HCT116 (cell line): ENCODE measurements at regions not wholly inside any gene's neighbourhood (a gene's known extent, or its start where the extent isn't known, plus 50 kb on each side); places are given as distances from the start of the nearest gene placed in this dataset.

ENCODE experiments used
- ATAC-seq: fragments of 200-7000 bp; cut with Tn5 transposase; 2 replicates; pipeline ENCODE4 v1.9.1; 2020; ENCODE audit warnings: mild to moderate bottlenecking, moderate library complexity
- BruUV-seq: library from RNA; stranded (reverse); fragments of 400-500 nt; replicated peaks from 2 replicates; lab custom pipeline; 2021; lab: Mats Ljungman, UMichigan
- CTCF ChIA-PET: fragments of 300-600 bp; sonication (Branson Sonifier 250); formaldehyde crosslinking; loops from one replicate; lab custom pipeline; 2021; ENCODE audit warnings: antibody characterized with exemption; lab: Charles Lee
- POLR2A ChIA-PET: fragments of 300-600, 350-600 bp; sonication (Branson Sonifier 250); formaldehyde crosslinking; loops from one replicate; lab custom pipeline; 2021; ENCODE audit warnings: antibody characterized with exemption; lab: Charles Lee
- RAD21 ChIA-PET, 2 experiments: fragments of 300-600 bp; sonication (Branson Sonifier 250); formaldehyde crosslinking; loops; one replicate each; lab custom pipeline; 2023; ENCODE audit warnings: low total read pairs in 2 of 2; ENCODE audit not compliant: uncharacterized antibody in 2 of 2, unreplicated experiment in 2 of 2, low non-redundant PET in 1 of 2; lab: Charles Lee
- DNase-seq: peaks from one replicate; pipeline ENCODE4 v3.0.0-alpha.2; 2010; ENCODE audit warnings: low read depth, low spot score
- H2AFZ ChIP-seq: fragments of 200-600 bp; shearing (Covaris generic), sonication (generic); 2 replicates; pipeline ENCODE4 v1.6.1; 2017; ENCODE audit warnings: low read depth, mixed run types, mixed read lengths, antibody characterized with exemption, low read length; ENCODE audit not compliant: poor library complexity, severe bottlenecking
- H3K27ac ChIP-seq: 2 replicates; pipeline ENCODE4 v1.5.1; 2012; ENCODE audit warnings: low read depth, low read length
- H3K27me3 ChIP-seq: fragments of 200-600 bp; sonication (generic); 2 replicates; pipeline ENCODE4 v1.6.1; 2016; ENCODE audit warnings: mixed run types, low read length, mixed read lengths; ENCODE audit not compliant: insufficient read depth
- H3K36me3 ChIP-seq, 2 experiments: fragments of 200-500 bp in 1 of 2; fragments of 200-600 bp in 1 of 2; sonication (Bioruptor generic) in 1 of 2; sonication (generic) in 1 of 2; 2 replicates each; pipeline versions ENCODE4 v1.5.1 to v1.6.1; 2014 to 2016; ENCODE audit warnings: low read length in 2 of 2, inconsistent platforms in 1 of 2, mixed read lengths in 1 of 2, mixed run types in 1 of 2; ENCODE audit not compliant: insufficient read depth in 2 of 2, control insufficient read depth in 1 of 2
- H3K4me1 ChIP-seq, 2 experiments: fragments of 200-600 bp in 1 of 2; sonication (generic) in 1 of 2; 2 replicates each; pipeline versions ENCODE4 v1.5.1 to v1.6.1; 2012 to 2017; ENCODE audit warnings: low read length in 2 of 2, inconsistent platforms in 1 of 2, mild to moderate bottlenecking in 1 of 2, mixed read lengths in 1 of 2, mixed run types in 1 of 2, moderate library complexity in 1 of 2; ENCODE audit not compliant: insufficient read depth in 2 of 2, control insufficient read depth in 1 of 2
- H3K4me2 ChIP-seq: fragments of 200-600 bp; sonication (generic); 2 replicates; pipeline ENCODE4 v1.6.1; 2017; ENCODE audit warnings: mixed run types, low read length, mixed read lengths
- H3K4me3 ChIP-seq, 2 experiments: fragments of 200-600 bp in 1 of 2; sonication (generic) in 1 of 2; replicated peaks in 1 of 2; 2 replicates each; pipeline ENCODE4 v1.5.1; 2011 to 2016; ENCODE audit warnings: low read length in 2 of 2, control low read depth in 1 of 2, low read depth in 1 of 2, mild to moderate bottlenecking in 1 of 2, mixed read lengths in 1 of 2, mixed run types in 1 of 2
- H3K79me2 ChIP-seq: fragments of 200-600 bp; sonication (generic); 2 replicates; pipeline ENCODE4 v1.6.1; 2017; ENCODE audit warnings: mild to moderate bottlenecking, mixed run types, low read length, moderate library complexity, mixed read lengths; ENCODE audit not compliant: insufficient read depth
- H3K9ac ChIP-seq: fragments of 200-600 bp; sonication (generic); 2 replicates; pipeline ENCODE4 v1.6.1; 2016; ENCODE audit warnings: low read length, mixed read lengths
- H3K9me2 ChIP-seq: fragments of 200-600 bp; sonication (generic), shearing (Covaris generic); 2 replicates; pipeline ENCODE4 v1.6.1; 2017; ENCODE audit warnings: mixed run types, mild to moderate bottlenecking, moderate library complexity; ENCODE audit not compliant: insufficient read depth
- H3K9me3 ChIP-seq, 2 experiments: fragments of 200-500 bp in 1 of 2; fragments of 200-600 bp in 1 of 2; sonication (Bioruptor generic) in 1 of 2; sonication (generic) in 1 of 2; 2 replicates each; pipeline ENCODE4 v1.6.1; 2014 to 2017; ENCODE audit warnings: low read length in 2 of 2, mixed read lengths in 2 of 2, inconsistent platforms in 1 of 2, low read depth in 1 of 2, mild to moderate bottlenecking in 1 of 2, mixed run types in 1 of 2, moderate library complexity in 1 of 2; ENCODE audit not compliant: control insufficient read depth in 1 of 2, insufficient read depth in 1 of 2
- H4K20me1 ChIP-seq: fragments of 200-600 bp; sonication (generic), shearing (Covaris generic); 2 replicates; pipeline ENCODE4 v1.6.1; 2017; ENCODE audit warnings: mixed run types, mild to moderate bottlenecking, moderate library complexity; ENCODE audit not compliant: insufficient read depth
- EGR1 ChIP-seq: IDR thresholded peaks from 2 replicates; pipeline ENCODE4 v1.6.1; 2012; ENCODE audit warnings: low read depth
- ELF1 ChIP-seq: IDR thresholded peaks from 2 replicates; pipeline ENCODE4 v1.6.1; 2012; ENCODE audit warnings: low read depth, borderline replicate concordance
- EZH2phosphoT487 ChIP-seq: fragments of 200-600 bp; IDR thresholded peaks from 2 replicates; pipeline ENCODE4 v1.6.1; 2018; ENCODE audit warnings: antibody characterized with exemption, borderline replicate concordance
- FOSL1 ChIP-seq: IDR thresholded peaks from 2 replicates; pipeline ENCODE4 v1.6.1; 2012; ENCODE audit warnings: low read depth
- JUND ChIP-seq: IDR thresholded peaks from 2 replicates; pipeline ENCODE4 v1.6.1; 2012
- POLR2A ChIP-seq: IDR thresholded peaks from 2 replicates; pipeline ENCODE4 v1.7.0; 2011; ENCODE audit warnings: borderline replicate concordance; ENCODE audit not compliant: insufficient read depth, insufficient read length; ENCODE audit errors: extremely low read depth
- RAD21 ChIP-seq: IDR thresholded peaks from 2 replicates; pipeline ENCODE4 v1.6.1; 2012; ENCODE audit warnings: low read depth, mild to moderate bottlenecking
- SIN3A ChIP-seq: IDR thresholded peaks from 2 replicates; pipeline ENCODE4 v1.6.1; 2012; ENCODE audit warnings: low read depth
- SP1 ChIP-seq: IDR thresholded peaks from 2 replicates; pipeline ENCODE4 v1.6.1; 2012; ENCODE audit warnings: low read depth
- SRF ChIP-seq: IDR thresholded peaks from 2 replicates; pipeline ENCODE4 v1.6.1; 2012; ENCODE audit warnings: low read depth
- ZFX ChIP-seq: fragments of 450-650 bp; IDR thresholded peaks from 2 replicates; pipeline ENCODE4 v1.6.1; 2017
- ZNF274 ChIP-seq: fragments of 200-500 bp; sonication (Bioruptor generic); IDR thresholded peaks from 2 replicates; pipeline ENCODE4 v1.6.1; 2014; ENCODE audit warnings: mild to moderate bottlenecking, low read depth, low read length, inconsistent platforms
- intact Hi-C: fragments of 100-400 bp; cut with micrococcal nuclease; formaldehyde crosslinking; loops from 2 replicates; pipeline ENCODE4 v1.10.0; 2022
- TF ChIP-seq, protein P1 (sequence below), 3 experiments: fragments of 200-600 bp in 1 of 3; sonication (generic) in 1 of 3; IDR thresholded peaks in 2 of 3; conservative IDR thresholded peaks in 1 of 3; 2 replicates each; pipeline ENCODE4 v1.5.1; 2012 to 2017; ENCODE audit warnings: low read depth in 2 of 3, low read length in 2 of 3, antibody characterized with exemption in 1 of 3, borderline replicate concordance in 1 of 3, control low read depth in 1 of 3, mild to moderate bottlenecking in 1 of 3, mixed read lengths in 1 of 3, mixed run types in 1 of 3, moderate library complexity in 1 of 3; ENCODE audit not compliant: insufficient read depth in 1 of 3
- TF ChIP-seq, protein P2 (sequence below): IDR thresholded peaks from 2 replicates; pipeline ENCODE4 v1.6.1; 2012

DNA sequence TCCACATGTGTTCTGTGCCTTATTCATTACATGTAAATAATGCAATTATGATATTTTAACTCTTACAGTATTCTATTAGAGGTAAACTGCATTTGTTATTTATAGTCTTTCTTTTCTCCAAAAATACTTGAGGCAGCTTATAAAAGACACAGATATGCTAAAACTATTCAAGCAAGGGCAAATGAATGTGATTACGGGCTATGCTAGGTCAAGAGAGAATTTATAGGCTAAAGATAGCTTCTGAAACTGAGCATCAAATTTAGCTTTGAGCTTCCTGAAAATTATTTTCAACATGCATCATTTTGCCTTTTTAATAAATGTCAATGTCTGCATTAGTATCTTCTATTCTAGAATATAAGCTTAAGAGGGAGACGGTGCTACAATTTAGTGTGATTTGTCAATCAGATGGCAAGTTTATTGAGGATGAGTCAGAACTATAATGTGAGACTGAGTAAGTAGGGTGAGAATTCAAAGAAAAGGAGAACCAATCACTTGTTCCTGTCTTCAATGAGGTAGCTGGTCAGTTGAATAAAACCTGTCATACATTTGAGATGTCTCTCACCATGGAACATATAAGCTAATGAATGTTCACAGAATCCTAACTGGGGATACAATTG, 669.4 kb upstream of the CITED2 start:
- ChIA-PET CTCF (interaction anchor here (1.2 to 1.7 kb wide), 2 partner anchors 9 to 679 kb away, joined by 3 to 12 read pairs; no protein-coding TSS in a partner anchor), POLR2A (interaction anchor here (0.8 kb wide), 1 partner anchor 669 kb away, joined by 3 read pairs; no protein-coding TSS in a partner anchor), RAD21 (no interaction called here)
- Histone ChIP-seq H3K9me2 (no peaks in the 10 kb centered on the region), H2AFZ (peak overlapping the region; percentile 40), H3K27ac (peak overlapping the region; percentile 33; the same call in 1 of the 2 replicates), H3K27me3 (no peaks in the 10 kb centered on the region), H3K9me3 (no peaks in the 10 kb centered on the region), H3K9ac (no peak overlapping the region), H3K36me3 (no peaks in the 10 kb centered on the region), H4K20me1 (no peaks in the 10 kb centered on the region), H3K4me2 (peak overlapping the region; percentile 48), H3K4me1 (peaks cover 21 to 37% of the 10 kb centered on the region in 2 experiments), H3K79me2 (no peaks in the 10 kb centered on the region), H3K4me3 (no peak overlapping the region)
- peak; percentile 43 for DNase-seq
- intact Hi-C loops, result loop anchor here (5.0 kb wide), 1 partner anchor 667 kb away; no protein-coding TSS in a partner anchor
- TF ChIP-seq, protein P1, sequence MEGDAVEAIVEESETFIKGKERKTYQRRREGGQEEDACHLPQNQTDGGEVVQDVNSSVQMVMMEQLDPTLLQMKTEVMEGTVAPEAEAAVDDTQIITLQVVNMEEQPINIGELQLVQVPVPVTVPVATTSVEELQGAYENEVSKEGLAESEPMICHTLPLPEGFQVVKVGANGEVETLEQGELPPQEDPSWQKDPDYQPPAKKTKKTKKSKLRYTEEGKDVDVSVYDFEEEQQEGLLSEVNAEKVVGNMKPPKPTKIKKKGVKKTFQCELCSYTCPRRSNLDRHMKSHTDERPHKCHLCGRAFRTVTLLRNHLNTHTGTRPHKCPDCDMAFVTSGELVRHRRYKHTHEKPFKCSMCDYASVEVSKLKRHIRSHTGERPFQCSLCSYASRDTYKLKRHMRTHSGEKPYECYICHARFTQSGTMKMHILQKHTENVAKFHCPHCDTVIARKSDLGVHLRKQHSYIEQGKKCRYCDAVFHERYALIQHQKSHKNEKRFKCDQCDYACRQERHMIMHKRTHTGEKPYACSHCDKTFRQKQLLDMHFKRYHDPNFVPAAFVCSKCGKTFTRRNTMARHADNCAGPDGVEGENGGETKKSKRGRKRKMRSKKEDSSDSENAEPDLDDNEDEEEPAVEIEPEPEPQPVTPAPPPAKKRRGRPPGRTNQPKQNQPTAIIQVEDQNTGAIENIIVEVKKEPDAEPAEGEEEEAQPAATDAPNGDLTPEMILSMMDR (IDR thresholded peaks at IDR 0.05 in 2 of 3, conservative IDR thresholded peaks at IDR 0.05 in 1 of 3; ENCODE audit: borderline replicate concordance in 1 of 3, insufficient read depth in 1 of 3, low read depth in 2 of 3, low read length in 2 of 3), result no peak
- TF ChIP-seq EGR1, result no peak
- TF ChIP-seq ZFX, result no peak
- TF ChIP-seq JUND, result peak; percentile 61
- TF ChIP-seq RAD21, result no peak
- TF ChIP-seq POLR2A, result no peak
- no peak; the same call in 1 of the 2 replicates for TF ChIP-seq SIN3A
- TF ChIP-seq EZH2phosphoT487, result no peak
- peak; percentile 39 for TF ChIP-seq SRF
- TF ChIP-seq ZNF274, result no peak
- TF ChIP-seq, protein P2, sequence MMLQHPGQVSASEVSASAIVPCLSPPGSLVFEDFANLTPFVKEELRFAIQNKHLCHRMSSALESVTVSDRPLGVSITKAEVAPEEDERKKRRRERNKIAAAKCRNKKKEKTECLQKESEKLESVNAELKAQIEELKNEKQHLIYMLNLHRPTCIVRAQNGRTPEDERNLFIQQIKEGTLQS, result no peak
- TF ChIP-seq FOSL1, result peak; percentile 66
- TF ChIP-seq ELF1, result no peak
- 0 out of 2 replicates have a peak, but pooled peaks have one; percentile 11 for TF ChIP-seq SP1
- no TSS peak for BruUV-seq
- ATAC-seq, result peak; percentile 68
